IPS-11a (cell line): ENCODE measurements at regions not wholly inside any gene's neighbourhood (a gene's known extent, or its start where the extent isn't known, plus 50 kb on each side); places are given as distances from the start of the nearest gene placed in this dataset.

Experiments used
- H3K4me3 ChIP-seq: one replicate; pipeline ENCODE4 v1.5.1; 2013; ENCODE audit warnings: low read depth, low read length, control low read depth

DNA sequence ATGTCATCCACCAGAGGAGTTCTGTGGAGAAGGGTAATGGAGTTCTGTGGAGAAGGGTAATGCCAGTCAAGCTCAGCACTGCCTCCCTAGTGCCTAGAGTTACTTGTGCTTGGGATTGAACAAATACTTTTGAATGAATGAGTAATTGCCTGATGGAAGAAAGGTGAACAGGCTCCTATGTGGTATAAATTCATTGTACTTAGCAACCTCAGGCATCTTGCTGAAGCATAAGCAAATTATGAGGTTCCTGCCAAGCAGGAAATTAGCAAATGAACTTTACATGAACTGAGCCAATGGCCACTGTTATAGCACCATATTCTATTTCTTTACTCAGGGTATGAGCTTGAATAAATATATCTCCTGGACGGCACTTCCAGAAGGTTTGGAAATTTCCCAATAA, 1047.2 kb downstream of the SLC6A15 start:
- H3K4me3 ChIP-seq, result no peak overlapping the region

DNA sequence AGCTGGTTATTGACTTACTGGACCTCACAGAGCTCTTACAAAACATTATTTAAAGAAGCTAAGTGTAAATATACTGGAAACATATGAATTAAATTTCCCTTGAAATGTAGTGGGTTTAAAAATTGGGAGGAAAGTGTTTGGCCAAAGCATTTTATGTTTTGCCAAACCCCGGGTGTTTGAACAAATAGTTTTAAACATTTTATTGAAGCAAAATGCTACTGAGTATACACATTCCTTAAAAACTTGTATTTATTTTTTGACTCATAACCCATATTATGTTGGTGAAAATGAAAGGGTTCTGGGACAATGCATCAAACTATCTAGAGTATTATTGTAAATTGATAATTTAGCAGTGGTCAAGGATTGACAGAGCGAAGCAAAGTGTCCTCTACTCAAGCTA, 1048.5 kb downstream of the SLC6A15 start:
- H3K4me3 ChIP-seq, result no peak overlapping the region

DNA sequence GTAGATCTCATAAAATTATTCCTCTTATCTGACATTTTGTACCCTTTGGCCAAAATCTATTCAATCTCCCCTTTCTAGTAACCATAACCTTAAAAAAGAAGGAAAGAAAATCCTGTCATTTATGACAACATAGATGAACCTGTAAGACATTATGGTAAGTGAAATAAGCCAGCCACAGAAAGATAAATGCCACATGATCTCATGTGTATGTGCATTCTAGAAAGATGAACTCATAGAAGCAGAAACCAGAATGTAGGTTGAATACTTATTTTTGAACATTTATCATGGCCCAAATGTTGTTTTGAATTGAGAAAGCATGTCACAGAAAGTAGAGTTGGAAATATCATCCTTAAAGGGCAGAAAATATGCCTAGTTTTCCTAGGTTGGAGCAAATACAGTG, 1053.6 kb downstream of the SLC6A15 start:
- H3K4me3 ChIP-seq, result no peak overlapping the region

DNA sequence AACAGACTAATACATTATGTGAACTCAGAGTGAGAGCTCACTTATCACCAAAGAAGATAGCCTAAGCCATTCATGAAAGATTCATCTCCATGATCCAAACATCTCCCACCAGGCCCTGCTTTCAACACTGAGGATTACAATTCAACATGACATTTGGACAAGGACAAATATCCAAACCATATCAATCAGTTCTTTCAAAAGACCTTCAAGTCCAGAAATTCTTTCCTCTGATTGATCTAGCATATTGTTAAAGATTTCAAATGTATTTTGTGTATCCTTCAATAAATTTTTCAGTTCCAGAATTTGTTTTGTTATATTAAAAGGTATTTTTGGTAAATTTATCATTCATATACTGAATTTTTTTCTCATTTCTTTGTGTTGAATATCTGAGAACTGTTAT, 1055.8 kb downstream of the SLC6A15 start:
- no peak overlapping the region for H3K4me3 ChIP-seq

DNA sequence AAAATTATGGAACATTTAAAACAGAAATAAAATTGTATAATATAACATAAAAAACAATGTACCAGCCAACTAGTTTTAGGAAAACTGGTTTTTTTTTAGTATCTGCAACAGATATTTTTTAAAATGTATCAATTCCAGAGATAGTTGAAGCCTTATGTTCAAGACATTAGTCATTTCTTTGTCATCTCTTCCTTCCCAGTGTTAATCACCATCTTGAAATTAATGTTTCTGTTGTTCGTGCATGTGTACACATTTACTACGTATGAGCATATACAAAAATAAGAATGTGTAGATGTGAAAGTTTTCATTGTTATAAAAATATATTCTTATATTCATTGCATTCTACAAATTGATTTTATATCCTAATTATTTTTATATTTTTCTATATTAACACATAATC, 1062.1 kb downstream of the SLC6A15 start:
- H3K4me3 ChIP-seq, result no peak overlapping the region

DNA sequence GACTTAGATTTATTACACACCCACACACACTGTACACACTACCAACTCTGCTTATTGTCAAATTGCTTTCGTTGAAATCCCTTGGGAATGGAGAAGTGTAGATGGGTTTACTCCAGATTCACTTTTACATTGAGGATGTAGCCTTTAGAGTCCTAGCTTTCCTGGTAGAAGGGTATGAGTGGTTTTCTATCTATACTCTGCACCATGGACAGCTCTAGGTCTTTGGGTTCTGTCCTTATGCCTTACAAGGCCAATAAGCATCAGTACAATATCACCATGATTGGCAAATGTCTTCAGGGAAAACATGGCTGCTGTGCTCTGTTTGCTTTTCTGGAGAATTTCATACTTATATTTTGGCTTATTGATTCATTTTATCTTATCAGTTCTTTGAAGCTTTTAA, 1063.9 kb downstream of the SLC6A15 start:
- no peak overlapping the region for H3K4me3 ChIP-seq

DNA sequence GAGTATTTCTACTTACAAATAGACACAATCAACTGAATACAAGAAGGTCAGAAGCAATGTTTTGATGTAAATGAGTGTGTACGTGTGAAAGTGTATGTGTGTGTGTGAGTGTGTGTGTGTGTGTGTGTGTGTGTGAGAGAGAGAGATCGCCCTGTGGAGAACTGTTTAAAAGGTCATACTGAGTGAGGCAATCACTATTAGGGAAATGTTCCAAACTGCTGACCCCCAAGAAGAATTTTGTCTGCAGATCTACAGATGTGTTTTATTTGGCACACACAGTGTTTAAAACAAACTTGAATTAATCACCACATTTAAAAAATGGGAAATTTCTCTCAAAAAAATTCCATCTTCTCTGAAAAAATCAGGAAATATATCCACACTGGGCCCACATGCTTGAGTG, 1069.1 kb downstream of the SLC6A15 start:
- no peak overlapping the region for H3K4me3 ChIP-seq

DNA sequence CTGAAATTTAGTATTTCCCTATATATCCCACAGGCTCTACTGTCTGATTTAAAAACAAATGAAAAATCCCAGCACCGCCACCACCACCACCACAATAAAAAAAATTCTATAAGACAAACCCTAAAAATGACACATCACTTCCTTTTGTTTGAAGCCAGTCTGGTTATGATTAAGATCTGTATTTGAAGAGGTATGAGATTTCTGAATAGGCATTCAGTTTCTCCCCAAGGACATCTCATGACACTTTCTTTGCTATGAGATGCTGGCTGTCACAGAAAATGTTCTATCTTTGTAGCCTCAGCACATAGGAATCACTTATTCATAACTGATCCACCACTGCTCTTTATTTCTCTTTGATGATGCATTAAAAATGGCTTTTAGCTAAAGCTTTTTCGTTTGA, 1071.0 kb downstream of the SLC6A15 start:
- H3K4me3 ChIP-seq, result no peak overlapping the region

DNA sequence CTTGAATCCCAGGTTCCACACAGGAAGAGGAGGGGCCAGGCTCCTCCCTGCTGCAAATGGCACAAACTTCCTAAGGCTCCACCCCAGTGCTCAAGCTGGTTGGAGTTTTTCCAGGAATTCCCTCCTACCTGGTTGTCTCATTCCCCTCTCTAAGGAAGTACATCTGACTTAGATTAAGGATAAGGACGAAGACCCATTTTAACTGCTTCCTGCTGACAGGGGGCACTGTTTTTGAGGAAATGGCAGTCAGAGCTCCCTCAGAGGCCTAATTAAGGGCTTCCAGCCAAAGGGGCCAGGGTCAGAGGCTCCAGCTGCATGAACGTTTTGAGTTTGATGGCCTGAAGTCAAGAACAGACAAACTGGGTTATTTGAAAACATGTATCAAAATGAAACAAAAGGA, 1084.7 kb downstream of the SLC6A15 start:
- H3K4me3 ChIP-seq, result no peak overlapping the region

DNA sequence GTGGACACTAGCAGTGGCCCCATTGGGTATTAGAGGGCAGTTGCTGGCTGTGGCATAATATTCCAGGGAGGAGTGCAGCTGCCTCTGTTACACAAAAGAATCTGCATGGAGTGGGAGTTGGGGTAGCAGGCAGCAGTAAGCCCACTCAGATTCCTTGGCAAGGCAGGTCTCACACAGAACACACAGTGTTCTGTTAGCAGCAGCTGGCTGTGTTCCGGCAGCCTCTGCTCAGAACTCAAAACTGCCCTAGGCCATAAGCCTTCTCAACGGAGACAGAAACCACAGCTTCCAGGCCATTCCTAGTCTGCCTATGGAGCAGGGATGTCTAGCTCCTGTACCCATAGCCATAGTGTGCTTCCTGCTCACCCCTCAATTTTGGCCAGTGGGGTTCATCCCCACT, 1085.4 kb downstream of the SLC6A15 start:
- H3K4me3 ChIP-seq, result no peak overlapping the region

DNA sequence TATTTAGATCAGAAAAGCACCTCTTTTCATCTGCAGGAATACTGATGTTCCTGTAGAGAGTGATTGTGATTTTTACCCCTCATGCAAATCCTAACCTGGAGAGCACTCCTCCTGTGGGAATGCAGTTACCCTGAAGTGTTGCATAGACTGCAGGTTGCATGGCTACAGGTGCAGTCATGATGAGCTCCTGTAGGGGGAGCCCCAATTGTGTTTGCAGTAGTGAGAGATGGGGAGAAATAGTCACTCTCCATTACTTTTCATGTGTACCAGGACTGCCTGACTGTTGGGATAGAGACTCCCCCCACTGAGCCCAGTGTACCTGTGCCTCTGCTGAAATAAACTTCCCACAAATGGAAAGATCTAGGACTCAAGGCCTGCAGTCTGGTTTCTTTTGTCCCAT, 1086.5 kb downstream of the SLC6A15 start:
- H3K4me3 ChIP-seq, result no peak overlapping the region

DNA sequence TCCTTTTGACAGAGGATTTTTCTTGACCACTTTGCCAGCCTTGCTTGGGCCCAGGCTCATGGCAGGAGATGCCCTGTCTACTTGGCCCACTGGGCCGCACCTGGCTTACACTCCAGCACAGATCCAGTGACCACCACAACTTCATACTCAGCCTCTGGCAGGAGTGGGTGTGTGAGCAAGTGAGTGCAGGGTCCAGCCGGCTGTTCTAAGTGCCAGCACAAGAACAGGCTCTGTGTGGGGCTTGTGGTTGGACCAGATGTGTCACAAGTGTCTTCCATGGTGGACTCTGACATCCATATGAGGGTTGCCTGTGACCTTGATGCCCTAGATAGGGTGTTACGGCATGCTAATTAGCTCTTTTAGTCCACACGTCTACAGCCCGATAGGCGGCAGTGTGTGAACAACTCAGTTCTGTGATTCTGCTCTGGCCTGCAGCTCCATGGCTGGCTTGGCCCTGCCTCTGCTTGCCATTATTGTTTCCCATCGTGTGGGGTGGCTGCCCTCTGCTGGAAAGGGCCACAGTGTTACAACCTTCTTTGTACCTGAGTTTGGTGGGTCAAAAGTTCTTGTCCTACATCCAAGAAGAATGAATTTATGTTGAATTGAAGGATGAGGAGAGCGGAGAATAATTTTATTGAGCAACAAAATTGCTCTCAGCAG, 1089.1 kb downstream of the SLC6A15 start:
- no peak overlapping the region for H3K4me3 ChIP-seq

DNA sequence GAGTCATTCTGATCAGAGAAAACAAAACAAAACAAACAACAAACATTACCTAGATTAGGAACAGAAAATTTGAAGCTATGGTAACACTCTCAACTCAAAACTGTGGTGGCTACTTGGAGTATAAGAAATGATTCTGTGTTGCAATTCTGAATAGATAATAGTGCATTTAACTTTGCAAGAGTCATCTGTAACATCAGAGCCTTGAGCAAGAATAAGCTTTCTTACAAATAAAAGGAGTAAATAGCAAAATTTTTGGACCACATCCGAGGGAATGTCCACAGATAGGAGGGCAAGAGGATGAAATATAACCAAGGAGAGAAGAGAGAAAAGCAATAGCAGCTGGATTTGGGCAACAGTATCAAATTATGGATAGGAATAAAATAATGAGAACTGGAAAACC, 1090.6 kb downstream of the SLC6A15 start:
- H3K4me3 ChIP-seq, result no peak overlapping the region

DNA sequence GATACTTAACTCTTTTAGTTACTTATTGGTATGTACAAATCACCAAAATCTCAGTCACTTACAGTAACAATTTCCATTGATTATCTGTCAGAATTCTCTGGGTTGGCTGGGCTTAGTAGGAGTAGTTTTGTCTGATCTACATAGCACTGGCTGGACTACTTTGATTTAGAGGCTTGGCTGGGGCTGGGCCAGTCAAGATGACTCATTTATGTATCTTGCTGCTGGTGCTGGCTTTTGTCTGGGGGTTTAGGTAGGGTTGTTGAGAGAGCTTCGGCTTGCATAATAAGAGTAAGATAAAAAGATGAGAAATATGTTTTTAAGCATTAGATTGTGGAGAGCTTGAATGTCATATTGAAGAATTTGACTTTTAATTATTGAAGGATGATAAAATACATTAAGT, 1093.7 kb downstream of the SLC6A15 start:
- H3K4me3 ChIP-seq, result no peak overlapping the region

DNA sequence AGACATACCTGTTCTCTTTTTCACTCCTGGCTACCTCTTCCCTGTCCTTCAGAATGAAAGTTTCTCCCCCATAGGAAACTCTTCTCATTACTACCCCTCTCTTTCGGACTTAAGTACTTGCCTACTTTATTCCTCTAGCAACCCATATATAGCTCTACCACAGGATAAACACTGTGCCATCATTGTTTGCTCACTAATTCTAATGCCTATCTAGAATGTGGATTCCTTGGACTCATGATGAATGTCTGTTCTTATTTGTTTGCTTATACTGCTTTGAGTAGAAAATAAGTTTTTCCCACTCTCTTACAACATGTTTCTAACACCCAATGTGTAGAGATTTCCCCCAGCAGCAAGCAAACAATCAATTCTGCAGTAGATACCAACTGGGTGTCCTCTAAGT, 1094.9 kb downstream of the SLC6A15 start:
- no peak overlapping the region for H3K4me3 ChIP-seq

DNA sequence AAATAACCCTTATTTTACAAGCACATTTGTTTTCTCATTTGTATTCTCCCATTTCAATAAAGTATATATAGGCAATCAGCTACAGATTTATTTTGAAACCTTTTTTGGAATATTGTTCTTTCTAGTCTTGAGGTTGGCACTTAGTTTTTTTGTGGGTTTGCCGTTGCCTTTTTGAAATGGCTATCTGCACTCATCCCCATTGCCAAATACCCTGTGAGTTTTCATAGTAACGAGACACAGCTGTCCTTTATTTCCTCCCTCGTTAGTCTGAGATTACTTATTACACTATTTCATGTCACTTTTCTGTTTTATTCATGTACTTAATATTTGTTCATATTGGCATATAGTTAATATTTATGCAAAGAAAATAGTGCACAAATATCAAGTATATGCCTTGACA, 1104.0 kb downstream of the SLC6A15 start:
- no peak overlapping the region for H3K4me3 ChIP-seq

DNA sequence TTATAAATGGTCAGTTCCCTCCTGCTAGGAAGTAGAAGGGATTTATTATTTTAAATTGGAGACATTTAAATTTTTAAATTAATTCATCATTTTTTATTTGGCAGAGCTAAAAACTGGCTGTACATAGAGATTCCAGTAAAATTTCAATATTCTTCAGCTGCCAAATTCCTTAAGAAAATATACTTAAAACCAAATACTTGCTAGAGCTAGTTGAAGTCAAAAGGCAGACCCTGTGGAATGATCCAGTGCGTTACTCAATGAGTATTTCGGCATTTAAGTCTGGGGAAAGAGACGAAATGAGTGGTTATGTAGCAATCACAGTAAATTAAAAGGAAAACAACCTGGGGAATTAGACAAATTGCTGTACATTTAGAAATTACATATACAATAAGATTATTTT, 1104.7 kb downstream of the SLC6A15 start:
- H3K4me3 ChIP-seq, result no peak overlapping the region

DNA sequence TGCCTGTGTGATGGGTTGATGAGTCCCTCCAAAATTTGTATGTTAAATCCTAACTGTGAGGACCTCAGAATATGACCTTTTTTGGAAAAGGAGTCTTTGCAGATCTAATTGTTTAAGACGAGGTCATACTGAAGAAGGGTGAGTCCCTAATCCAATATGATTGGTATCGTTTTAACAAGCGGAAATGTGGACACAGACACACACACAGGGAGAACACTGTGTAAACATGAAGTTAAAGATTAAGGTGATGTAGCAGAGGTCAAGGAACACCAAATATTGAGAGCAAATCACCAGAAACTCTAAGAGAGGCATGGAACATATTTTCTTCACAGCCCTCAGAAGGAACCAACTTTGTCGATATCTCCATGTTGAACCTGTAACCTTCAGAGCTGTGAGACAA, 1106.7 kb downstream of the SLC6A15 start:
- no peak overlapping the region for H3K4me3 ChIP-seq

DNA sequence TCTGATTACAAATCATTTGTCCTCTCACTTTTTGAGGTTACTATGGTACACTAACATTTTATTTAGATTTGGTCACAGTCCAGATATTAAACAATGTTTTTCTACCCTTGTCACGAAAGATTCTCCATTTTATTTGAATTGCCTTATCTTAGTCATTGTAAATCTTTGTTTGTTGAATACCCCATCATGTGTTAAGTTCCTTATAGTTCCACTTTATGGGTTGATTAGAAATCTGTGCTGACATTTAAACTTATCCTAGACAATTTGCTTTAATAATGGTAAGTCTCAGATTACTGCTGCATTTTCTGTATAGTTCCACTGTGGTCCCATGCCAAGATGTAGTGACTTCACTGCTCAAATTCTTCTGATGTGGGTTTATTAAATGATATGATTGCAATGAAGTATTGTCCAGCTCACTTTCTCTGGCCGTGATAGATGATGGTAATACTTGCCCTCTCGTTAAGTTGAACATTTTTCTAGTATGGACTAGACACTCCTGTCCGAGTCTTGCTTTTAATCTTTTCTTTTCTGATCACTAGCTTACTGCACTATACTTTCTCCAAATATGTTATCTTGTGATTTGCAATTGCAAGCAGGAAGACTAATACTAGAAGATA, 1107.3 kb downstream of the SLC6A15 start:
- H3K4me3 ChIP-seq, result no peak overlapping the region

DNA sequence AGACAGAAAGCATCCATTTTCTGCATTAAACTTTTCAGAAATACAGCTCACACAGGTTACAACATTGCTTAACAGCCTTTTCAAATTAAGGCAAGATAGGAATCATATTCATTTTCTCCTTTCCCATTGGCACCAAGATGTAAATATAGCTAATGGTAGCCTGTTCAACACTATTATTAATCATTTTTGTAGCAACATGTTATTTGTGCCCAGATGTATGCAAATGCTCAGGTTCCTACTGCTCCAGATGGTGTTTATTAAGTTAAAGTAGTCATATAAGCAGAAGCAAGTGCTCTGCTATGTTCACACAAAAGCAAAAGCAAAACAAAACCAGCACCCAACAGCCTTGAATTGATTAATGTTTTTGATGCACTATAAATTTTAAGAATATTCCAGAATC, 1110.6 kb downstream of the SLC6A15 start:
- no peak overlapping the region for H3K4me3 ChIP-seq

DNA sequence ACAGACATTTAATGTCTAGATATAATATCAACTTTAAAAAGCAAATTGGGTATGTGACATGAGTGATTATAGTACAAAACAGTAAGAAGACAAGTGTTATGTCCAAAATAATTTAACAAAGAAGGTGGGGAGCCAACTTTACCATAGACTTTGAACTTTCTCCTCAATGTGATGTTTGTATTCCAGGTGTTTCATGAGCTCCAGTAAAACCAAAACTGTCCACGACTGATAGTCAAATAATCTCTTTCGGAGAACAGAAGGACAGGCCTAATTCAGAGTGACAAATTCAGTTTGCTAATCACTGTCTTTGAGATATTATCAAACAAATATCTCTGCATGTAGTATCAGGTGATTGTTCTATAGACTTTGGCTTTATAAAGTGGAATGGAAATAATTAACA, 1112.6 kb downstream of the SLC6A15 start:
- H3K4me3 ChIP-seq, result no peak overlapping the region

DNA sequence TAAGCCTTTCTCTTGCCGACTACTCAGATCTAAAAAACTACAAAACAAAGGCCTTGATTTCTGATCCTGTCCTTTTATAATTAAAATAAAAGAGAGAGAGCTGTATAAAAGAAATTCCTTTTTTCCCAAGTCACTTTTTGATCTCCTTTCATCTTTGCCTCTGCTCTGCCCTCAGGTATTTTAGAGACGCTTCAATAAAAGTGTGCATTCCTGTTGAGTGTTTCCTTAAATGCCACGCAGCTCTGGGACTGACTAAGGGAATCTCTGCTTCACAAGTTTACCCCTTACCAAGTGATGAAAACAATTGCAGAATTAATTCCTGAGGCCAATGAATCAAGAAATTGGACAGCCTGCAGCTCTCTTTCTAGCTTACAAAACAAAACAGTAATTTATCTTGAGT, 1109.8 kb downstream of the TMTC2 start:
- no peak overlapping the region for H3K4me3 ChIP-seq

DNA sequence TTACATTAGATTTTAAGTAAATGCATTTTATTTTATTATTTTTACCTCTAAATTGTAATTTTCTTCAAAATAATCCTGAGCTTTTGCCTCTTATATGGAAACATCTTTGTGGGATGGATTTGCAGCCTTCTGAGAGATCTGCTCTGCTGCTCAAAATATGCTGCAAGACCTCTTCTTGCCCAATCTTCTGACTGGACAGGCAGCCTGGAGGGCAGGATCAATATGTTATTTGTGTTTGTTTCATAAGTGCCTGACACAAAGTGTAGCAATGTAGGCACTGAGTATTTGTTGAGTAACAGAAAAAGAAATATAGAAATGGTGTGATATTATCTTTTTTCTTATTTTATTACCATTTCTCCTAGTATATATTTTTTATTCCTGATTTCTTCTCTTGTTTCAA, 1106.9 kb downstream of the TMTC2 start:
- H3K4me3 ChIP-seq, result no peak overlapping the region
